Keratinocyte (primary cell): ENCODE measurements at regions not wholly inside any gene's neighbourhood (a gene's known extent, or its start where the extent isn't known, plus 50 kb on each side); places are given as distances from the start of the nearest gene placed in this dataset.

Experiments
- EZH2 ChIP-seq: IDR thresholded peaks from one replicate; pipeline ENCODE4 v1.6.1; 2012; ENCODE audit warnings: inconsistent platforms, mild to moderate bottlenecking, low read length, moderate library complexity
- TF ChIP-seq, protein P1 (sequence below), 3 experiments: IDR thresholded peaks in 1 of 3; conservative IDR thresholded peaks in 1 of 3; optimal IDR thresholded peaks in 1 of 3; 2 replicates in 2 of 3; 3 replicates in 1 of 3; pipeline versions ENCODE3 to v1.5.1; 2011; ENCODE audit warnings: low read length in 3 of 3, mild to moderate bottlenecking in 3 of 3, moderate library complexity in 2 of 3, control low read depth in 1 of 3, inconsistent platforms in 1 of 3; ENCODE audit not compliant: insufficient read depth in 2 of 3; ENCODE audit errors: extremely low read depth in 1 of 3

DNA sequence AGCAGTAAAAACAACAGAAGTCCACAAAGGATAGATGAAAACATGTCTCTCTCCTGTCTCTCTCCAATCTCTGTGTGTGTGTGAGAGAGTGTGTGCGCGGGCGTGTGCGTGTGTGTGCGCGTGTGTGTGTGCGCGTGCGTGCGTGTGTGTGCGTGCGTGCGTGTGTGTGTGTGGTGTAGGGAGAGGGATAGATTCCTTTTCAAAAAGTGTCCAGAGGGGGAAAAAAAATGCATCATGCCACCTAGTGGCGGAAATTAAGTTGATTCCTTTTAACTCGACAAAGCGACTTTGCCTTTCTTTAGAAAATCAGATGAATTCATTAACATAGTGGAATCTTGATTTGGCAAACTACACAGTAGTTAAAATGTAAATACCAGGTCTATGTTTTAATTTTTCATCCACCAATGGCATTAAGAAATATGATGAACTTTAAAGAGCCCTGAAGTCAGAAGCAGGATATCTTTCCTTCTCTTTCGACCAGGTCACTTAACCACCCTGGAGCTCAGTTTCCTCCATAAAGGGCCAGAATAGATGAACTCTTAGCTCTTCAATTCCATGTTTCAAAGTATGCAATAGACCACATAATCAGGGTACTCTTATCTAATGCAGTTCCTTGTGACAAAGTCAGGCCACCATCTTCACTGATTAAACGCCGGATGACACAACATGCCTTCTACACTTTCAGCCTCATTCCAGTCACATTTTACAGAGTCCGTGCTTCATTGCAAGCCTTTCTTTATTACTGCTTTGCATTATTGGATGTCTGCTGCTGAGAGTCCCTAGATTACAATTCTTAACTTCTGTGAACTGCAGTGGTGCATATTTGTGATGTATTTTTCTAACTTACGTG, 162.8 kb downstream of the FBXO8 start:
- TF ChIP-seq, protein P1, sequence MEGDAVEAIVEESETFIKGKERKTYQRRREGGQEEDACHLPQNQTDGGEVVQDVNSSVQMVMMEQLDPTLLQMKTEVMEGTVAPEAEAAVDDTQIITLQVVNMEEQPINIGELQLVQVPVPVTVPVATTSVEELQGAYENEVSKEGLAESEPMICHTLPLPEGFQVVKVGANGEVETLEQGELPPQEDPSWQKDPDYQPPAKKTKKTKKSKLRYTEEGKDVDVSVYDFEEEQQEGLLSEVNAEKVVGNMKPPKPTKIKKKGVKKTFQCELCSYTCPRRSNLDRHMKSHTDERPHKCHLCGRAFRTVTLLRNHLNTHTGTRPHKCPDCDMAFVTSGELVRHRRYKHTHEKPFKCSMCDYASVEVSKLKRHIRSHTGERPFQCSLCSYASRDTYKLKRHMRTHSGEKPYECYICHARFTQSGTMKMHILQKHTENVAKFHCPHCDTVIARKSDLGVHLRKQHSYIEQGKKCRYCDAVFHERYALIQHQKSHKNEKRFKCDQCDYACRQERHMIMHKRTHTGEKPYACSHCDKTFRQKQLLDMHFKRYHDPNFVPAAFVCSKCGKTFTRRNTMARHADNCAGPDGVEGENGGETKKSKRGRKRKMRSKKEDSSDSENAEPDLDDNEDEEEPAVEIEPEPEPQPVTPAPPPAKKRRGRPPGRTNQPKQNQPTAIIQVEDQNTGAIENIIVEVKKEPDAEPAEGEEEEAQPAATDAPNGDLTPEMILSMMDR (optimal IDR thresholded peaks at IDR 0.05 in 1 of 3, IDR thresholded peaks at IDR 0.05 in 1 of 3, conservative IDR thresholded peaks at IDR 0.05 in 1 of 3; ENCODE audit: extremely low read depth in 1 of 3, insufficient read depth in 2 of 3, low read length in 3 of 3) = peak; percentile 46 to 55 (median 53)
- TF ChIP-seq EZH2 = no peak
